GM12864 (cell line): ENCODE measurements at regions not wholly inside any gene's neighbourhood (a gene's known extent, or its start where the extent isn't known, plus 50 kb on each side); places are given as distances from the start of the nearest gene placed in this dataset.
"Not testable (repeated sequence)": the region's sequence is repeated elsewhere in the genome, so short reads cannot be mapped to it uniquely, and the experiment has no call there.

Source experiments
- DNase-seq: peaks from one replicate; pipeline ENCODE4 v3.0.0-alpha.2; 2011; ENCODE audit warnings: low read depth
- H3K4me3 ChIP-seq: 2 replicates; pipeline ENCODE4 v1.5.1; 2011; ENCODE audit warnings: mild to moderate bottlenecking, low read depth, low read length, control low read depth
- CTCF ChIP-seq: IDR thresholded peaks from 2 replicates; pipeline ENCODE4 v1.5.1; 2011; ENCODE audit warnings: low read depth, mild to moderate bottlenecking, moderate library complexity, low read length, control low read depth, inconsistent platforms; ENCODE audit errors: missing control alignments

GRCh38 chr5:7274203-7274602, 121.7 kb upstream of the ADCY2 start:
- DNase-seq, result no peak
- TF ChIP-seq CTCF, result no peak
- H3K4me3 ChIP-seq, result no peak overlapping the region

GRCh38 chr5:7289634-7290033, 106.3 kb upstream of the ADCY2 start:
- not testable (repeated sequence) for DNase-seq, H3K4me3 ChIP-seq

- not testable (repeated sequence) for DNase-seq, H3K4me3 ChIP-seq
Observed at GRCh38 chr5:7297821-7298220, 98.1 kb upstream of the ADCY2 start.

- DNase-seq, H3K4me3 ChIP-seq: not testable (repeated sequence)
Observed at GRCh38 chr5:7299731-7300130, 96.2 kb upstream of the ADCY2 start.

GRCh38 chr5:7305000-7305674, 90.8 kb upstream of the ADCY2 start:
- H3K4me3 ChIP-seq, DNase-seq: not testable (repeated sequence)

- DNase-seq, result not testable (repeated sequence)
Observed at GRCh38 chr5:7306556-7306955, 89.4 kb upstream of the ADCY2 start.

GRCh38 chr5:7307709-7308108, 88.2 kb upstream of the ADCY2 start:
- not testable (repeated sequence) for H3K4me3 ChIP-seq, DNase-seq

More at GRCh38 chr5:7306556-7306955, 89.4 kb upstream of the ADCY2 start:
- not testable (repeated sequence) for H3K4me3 ChIP-seq

- not testable (repeated sequence) for DNase-seq, H3K4me3 ChIP-seq
Observed at GRCh38 chr5:7309715-7310114, 86.2 kb upstream of the ADCY2 start.

GRCh38 chr5:7310656-7311055, 85.3 kb upstream of the ADCY2 start:
- not testable (repeated sequence) for H3K4me3 ChIP-seq, DNase-seq

- H3K4me3 ChIP-seq, result no peak overlapping the region
- no peak for DNase-seq
- no peak for TF ChIP-seq CTCF
Observed at GRCh38 chr5:7315118-7315517, 80.8 kb upstream of the ADCY2 start.

GRCh38 chr5:7317751-7318150, 78.2 kb upstream of the ADCY2 start:
- no peak for TF ChIP-seq CTCF
- no peak for DNase-seq
- no peak overlapping the region for H3K4me3 ChIP-seq
